GM21619 (cell line): ENCODE measurements at regions not wholly inside any gene's neighbourhood (a gene's known extent, or its start where the extent isn't known, plus 50 kb on each side); places are given as distances from the start of the nearest gene placed in this dataset.

ENCODE experiments used
- ATAC-seq: cut with Tn5 transposase; IDR thresholded peaks from one replicate; pipeline ENCODE4 v1.9.1; 2021; ENCODE audit not compliant: unreplicated experiment

DNA sequence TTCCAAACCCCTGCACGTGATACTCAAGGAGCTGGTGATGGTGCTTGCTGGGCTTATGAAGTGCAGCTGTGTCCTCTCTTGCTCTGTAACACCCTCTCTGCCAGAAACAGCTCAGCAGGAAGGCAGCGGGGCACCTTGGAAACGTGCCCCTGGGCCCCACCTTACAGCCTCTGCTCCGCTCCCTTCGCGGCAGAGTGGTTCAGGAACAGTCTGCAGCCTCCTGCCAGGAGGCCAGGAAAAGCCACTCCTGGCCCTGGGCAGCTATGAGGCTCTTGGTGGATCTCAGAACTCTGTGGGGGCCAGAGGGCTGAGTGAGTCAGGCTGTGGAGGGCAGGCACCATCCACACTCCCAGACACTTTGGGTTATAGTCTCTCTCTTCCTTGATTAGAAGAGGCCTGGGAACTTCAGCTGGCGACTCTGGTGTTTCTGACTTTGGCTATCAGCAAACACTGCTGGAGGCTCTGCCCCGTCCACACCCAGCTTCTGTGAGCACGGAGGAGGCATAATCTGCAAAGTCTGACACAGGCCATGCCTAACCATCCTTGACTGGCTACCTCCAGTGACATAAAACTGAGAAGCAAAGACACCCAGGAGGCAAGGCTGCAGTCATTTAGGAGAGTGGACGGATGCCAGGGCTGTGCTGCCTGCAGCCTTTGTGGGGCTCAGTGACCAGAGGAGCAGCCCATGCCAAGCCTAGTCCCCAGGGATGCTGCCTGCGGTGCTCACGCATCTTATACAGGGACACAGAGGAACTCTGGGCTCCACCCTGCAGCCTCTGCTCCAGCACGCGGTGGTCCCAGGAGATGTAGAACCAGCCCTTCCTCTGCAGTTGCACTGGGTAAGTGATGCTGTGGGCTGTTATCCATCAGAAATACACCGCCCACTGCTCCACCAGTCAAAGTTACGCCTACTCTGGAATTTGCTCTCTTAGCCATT, 65.3 kb downstream of the METRNL start:
- ATAC-seq: no peak

DNA sequence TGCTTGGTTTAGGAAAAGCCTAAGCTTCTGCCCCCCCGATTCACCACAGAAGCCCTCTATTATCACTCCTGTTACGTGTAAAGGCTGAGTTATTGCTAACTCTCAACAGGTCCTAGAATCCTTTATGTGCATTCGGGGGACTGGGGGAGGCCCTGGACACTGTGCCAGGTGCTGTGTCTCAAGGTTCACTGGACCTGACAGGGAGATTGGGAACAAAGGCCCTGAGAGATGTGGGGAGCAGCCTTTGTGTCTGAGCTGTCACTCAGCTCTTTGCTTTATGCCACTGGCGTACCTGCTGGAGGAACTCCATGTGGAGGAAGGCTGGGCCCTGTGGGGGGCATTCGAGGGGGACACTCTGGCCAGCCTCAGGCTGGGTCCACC, 65.9 kb downstream of the METRNL start:
- ATAC-seq: no peak

DNA sequence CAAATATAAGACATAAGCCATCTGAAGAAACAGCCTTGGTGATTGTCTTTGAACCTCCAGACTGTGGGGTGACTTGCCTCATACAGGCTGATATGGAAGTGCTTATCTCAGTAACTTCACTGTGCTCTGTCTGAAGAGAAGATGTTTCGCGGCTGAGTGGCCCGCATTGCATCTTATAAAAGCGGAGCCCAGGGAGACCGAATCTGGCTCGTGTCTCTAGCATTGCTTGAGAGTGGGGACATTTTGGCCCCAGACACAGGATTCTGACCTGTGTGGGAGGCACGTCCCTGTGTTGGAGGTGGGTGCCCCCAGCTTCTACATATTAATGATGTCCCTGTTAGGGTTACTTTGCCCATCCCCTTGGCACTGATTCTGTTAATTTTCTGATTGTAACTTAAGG, 66.4 kb downstream of the METRNL start:
- no peak for ATAC-seq

DNA sequence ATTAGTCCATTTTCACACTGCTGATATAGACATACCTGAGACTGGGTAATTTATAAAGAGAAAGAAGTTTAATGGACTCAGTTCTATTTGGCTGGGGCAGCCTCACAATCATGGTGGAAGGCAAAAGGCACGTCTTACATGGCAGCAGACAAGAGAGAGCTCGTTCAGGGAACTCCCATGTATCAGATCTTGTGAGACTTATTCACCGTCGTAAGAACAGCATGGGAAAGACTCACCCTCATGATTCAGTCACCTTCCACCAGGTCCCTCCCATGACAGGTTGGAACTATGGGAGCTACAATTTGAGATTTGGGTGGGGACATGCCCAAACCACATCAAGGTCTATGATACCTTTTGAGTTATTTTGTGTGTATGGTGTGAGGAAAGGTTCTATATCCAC, 66.9 kb downstream of the METRNL start:
- ATAC-seq: no peak

DNA sequence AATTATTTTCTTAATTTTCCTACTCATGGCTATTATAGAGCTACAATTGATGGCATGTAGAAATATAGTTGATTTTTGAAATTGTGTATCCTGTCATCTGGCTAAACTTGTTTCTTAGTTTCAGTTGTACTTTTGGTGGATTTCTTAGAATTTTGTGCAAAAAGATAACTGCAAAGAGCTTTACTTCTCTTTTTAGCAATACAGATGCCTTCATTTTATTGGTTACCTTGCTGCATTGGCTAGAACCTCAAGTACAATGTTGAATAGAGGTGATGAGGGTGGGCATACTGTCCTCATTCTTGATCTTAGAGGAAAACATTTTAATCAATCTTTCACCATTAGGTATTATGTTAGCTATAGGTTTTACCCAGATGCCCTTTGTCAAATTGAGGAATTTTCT, 67.9 kb downstream of the METRNL start:
- no peak for ATAC-seq

DNA sequence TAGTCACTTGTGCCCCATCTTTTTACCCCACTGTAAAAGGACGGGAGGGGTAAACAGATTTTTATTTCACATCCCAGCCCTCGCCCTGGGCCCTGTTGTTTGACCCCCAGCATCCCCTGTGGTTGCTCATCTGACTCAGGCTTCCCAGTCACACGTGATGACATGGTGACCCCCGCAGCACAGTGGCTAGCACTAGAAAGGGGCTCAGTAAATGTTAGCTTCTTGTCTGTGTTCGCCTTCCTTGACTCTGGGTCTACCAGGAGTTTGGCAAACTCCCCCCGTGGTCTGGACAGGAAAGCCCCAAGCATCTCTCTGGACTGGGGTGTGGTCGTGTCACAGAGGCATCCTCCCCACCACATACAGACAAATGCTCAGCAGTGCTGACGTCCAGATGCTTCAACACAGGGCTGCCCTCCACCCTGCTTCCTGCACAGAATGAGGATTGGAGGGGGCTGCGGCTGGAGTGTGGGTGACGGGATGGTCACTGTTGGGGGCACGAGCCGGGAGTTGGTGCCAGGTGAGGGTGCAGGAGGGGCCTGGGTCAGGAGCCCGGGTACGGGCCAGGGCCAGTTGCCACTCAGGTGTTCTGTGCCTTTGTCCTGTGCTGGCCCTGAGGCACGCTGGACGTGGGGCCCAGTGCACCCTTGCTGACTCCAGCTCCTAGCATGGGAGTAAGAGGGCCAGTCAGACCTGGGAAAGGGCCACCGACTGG, 69.1 kb downstream of the METRNL start:
- ATAC-seq: no peak

DNA sequence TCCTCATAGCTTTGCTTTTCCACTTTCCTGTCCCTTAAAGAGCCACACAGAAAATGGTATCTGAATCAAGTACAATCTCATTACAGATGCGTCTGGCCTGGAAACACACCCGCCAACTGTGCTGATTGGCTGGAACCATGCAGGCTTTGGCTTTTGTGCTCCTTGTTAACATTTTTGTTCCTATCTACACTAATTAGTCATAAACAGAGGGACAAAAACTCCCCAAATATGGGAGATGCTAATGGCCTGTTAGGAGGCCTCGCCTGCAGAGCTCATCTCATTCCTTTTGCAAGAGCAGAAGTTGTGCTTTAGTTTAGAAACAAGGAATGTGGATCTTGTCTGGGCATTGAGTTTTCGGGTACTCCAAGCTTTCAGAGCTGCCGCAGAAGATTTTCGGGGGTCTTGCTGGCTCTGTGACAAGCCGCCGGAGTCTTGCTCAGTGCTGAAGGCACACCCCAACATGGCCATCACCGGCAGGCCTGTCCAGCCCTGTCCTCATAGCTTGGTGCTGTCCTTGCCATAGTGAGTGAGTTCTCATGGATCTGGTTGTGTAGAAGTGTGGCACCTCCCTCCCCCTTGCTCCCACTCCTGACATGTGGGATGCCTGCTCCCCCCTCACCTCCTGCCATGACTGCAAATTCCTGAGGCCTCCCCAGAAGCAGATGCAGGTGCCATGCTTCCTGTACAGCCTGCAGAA, 69.8 kb downstream of the METRNL start:
- ATAC-seq: no peak

DNA sequence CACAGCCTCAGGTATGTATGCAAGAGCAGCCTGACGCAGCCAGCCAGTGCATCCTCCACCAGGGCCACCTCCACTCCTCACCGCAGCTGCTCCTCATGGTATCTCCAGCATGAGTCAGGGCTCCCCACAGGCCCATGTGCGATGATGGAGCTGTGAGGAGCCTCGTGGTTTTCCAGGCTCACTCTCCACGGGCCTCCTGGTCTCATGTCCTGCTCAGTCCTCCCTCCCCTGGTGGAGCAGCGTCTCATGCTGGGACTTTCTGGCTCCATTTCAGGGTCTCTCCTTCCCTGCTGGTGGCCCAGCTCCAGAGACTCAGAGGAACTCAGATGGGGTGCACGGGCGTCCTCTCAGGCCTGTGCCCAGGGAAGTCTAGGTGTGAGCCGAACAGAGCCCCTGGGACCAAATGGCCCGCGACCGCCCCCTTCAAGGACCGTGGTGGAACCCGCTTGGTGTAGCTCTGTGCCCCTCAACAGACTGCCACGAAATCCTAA, 70.4 kb downstream of the METRNL start:
- no peak for ATAC-seq

DNA sequence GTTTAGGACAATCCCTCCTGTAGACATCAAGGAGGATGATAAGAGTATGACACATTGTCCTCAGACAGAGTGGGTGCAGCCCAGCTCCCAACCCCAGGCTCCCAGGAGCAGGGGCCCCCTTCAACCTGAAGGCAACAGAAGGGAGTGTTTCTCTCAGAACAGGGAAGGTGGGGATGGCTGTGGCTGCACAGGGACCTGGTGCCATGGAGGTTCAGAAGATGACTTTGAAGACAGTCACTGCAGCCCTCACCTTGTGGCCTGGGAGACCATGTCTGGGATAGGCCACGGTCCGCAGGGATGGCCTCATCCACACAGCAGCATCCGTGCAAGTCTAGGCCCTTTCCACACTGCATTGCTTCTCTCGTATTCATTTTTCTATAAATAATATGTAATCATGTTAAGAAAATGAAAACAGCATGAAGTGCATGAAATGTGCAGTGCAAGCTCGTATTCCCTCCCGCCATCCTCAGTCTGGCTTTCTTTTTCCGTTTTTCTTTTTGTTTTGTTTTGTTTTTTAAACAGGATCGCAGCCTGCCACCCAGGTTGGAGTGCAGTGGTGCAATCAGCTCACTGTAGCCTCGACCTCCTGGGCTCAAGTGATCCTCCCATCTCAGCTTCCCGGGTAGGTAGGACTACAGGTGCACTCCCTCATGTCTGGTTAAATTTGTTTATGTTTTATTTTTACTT, 71.1 kb downstream of the METRNL start:
- no peak for ATAC-seq

DNA sequence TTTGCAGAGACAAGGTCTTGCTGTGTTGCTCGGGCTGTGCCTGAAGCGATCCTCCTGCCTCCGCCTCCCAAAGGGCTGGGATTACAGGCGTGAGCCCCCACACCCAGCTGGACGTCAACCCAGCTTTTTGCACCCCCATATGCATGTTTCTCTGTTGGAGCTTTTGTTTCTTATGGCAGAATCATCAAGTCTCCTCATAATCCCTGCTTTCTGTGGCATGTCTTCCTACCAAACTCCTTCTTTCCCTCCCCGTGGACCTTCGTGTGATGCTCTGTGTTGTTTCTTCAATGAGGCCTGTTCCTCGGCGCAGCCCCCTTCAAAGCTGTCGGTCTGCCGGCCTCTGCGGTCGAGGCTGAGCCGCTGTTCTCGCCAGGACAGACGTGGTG, 71.6 kb downstream of the METRNL start:
- no peak for ATAC-seq

DNA sequence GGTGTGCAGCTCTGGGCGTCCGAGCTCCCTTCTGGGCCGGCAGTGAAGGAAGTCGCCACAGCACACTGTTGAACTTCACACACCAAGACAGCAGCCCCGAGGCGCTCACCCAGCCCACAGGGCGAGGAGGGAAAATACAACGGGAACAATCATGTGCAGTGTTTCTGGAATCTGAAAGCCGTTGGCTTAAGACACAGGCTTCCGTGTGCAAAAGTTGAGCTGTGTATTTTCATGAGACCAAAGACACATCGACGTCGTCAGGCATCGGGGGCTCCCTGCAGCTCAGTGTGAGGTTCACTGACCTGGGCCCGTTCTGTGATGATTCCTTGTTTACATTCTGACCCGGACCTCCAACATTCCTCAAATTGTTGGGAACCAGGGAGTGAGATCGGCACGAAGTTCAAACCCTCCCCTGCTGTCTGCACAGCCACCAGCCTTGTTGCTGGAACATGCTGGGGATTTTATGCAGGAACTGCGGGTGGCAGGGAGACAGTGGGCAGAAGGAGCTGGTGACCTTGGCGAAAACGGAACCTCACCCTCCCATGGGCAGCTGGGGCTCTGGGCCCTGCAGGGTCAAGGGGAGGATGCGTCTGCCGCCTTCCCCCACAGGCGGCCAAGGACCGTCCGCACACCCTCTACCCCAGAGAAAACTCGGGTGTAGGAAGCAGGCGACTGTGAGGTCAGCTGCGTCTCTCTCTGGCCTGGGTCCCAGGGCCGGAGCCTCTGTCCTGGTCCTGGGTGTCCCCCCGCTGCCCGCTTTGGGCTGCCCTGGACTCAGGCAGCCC, 72.2 kb downstream of the METRNL start:
- no peak for ATAC-seq

DNA sequence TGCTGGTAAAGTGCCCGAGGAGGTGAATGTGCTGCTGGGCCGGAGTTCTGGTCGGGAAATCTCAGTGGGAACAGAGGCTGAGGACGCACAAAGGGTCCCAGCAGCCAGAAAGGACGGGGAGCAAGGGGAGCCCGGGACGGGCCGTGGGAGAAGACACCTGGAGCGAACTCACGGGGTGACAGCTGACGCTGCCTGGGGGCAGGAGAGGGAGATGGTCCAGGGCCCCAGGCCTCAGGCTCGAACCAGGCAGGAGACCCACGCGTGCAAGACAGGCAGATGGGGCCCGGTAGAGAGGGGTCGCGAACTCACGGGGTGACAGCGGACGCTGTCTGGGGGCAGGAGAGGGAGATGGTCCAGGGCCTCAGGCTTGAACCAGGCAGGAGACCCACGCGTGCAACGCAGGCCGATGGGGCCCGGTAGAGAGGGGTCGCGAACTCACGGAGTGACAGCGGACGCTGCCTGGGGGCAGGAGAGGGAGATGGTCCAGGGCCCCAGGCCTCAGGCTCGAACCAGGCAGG, 72.9 kb downstream of the METRNL start:
- no peak for ATAC-seq

DNA sequence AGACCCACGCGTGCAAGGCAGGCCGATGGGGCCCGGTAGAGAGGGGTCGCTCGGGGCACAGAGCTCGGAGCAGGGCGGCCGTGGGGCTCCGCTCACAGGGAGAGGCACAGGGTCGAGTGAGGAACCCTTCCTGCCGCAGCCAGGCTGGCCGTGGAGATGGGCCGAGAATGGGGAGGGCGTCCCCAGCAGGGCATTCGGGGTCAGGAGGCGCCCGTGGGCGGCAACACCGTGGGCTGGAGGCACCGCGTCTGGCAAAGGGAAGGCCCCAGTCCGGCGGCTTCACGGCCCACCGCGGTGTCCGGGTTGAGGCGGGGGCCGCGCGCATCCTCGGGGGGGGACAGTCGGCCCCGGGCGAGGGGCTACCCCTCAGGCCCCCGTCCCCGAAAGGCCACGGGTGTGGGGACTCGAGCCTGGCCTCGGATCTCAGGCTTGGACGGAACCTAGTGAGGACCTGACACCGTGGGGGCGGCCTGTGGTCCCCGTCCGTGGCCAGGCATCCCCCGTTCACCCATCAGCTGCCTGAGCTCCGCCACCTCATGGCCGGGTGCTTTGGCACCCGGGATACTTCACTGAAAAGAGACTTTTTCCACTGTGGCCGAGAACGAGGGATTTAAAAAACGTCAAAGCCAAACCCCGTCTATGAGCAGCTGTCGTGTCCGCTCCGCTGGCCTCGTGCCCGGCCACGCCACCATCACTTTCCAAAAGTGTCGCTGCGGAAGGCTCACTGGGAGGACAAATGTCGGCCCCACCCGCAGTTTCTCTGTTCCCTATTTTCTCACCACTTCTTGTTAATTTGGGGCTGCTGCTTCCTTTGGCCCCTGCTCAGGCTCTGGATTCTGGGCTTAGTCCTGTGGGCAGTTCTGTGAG, 73.6 kb downstream of the METRNL start:
- no peak for ATAC-seq

DNA sequence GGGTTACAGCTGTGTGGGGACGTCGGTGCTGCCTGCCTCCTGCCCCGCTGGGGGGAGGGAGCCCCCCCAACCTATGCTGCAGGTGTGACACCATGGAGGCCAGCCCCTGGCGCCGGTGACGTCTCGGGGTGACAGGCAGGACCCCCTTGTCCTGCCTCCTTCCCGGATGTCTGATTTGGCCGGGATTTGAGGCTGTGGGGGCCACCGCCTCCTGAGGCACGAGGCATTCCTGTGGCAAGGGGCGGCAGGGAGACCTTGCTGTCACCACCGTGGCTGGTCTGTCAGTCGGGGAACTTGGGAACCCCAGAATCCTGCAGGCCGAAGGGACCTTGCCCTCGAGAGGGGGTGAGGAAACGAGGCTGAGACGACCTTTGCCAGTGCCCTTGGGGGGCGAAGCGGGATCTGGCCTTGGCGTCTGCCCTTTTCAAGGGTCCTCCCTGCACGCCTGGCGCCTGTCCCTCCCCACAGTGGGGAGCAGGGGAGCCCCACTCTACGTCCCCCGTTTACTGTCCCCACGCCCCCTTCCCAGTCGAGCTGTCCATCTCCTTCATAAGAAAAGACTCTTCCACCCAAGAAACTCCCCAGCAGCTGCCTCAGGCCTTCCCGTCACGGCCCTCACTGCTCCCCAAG, 74.4 kb downstream of the METRNL start:
- ATAC-seq: no peak

DNA sequence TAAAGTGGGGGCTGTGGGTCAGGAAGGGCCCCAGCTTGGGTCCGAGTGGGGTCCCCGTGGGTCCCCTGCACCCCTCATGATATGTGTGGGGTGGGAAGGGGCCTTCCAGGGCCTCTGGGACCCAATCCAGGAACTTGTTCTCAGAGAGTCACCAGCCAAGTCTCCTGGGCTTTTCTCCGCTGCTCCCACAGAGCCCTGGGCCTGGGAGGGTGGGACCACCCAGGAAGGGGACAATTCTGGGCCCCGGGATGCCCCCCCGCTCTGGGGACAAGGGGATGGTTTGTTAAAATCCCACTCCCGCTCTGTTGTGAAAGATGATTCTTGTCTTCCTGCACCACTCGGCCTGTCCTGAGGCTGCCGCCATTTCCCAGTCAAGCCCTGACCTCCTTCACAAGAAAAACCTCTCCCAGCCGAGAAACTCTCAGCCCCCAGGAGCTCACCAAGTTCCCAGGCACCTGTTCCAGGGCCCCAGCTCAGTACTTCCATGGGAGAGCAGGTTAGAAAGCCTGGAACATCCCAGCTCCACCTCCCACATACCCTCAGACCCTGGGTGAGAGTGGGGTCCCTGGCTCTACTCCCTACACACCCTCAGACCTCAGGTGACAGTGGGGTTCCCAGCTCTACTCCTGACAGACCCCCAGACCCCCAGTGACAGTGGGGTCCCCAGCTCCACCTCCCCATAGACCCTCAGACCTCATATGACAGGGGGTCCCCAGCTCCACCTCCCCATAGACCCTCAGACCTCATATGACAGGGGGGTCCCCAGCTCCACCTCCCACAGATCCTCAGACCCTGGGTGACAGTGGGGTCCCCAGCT, 75.1 kb downstream of the METRNL start:
- ATAC-seq: no peak

DNA sequence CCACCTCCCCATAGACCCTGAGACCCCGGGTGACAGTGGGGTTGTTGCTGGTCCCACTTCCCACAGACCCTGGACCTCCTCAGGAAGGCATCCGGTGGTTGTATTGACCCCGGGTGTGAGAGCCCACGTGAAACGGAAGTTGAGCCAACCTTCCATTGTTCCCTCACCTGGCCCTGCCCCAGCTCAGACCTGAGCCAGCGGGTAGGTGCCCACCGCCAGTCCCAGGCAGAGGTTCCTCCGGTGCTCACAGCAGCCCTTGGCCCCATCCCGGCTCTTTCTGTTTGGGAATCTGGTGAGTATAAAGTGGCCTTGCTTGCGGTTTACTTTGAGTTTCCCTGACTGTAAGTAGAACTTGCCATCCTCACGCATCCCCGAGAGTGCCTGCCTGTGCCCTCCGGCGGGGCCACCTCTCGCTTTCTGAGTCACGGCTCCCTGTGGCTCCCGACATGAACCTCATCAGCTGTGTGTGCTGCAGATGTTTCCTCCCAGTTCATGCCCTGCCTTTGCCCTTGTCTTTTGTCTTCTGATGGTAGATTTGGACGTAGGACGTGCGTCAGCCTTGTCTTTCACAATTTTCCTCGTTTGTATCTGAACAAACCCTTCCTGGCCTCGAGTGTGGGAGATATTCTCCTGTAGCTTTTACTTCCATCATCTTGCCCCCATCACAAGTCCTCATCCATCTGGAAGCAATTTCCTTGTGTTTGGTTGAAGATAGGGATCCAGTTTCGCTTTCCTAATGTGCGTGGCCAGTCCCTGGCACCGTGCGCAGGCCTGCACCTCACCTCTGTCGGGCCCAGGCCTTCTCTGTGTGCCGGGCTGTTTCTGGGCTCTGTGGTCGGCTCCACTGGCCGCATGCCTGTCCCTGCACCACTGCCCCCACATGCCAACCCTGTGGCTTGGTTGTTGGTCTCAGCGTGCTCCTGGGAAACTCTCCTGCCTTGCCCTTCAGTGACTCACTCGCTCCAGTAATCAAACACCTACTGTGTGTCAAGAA, 76.0 kb downstream of the METRNL start:
- no peak for ATAC-seq

DNA sequence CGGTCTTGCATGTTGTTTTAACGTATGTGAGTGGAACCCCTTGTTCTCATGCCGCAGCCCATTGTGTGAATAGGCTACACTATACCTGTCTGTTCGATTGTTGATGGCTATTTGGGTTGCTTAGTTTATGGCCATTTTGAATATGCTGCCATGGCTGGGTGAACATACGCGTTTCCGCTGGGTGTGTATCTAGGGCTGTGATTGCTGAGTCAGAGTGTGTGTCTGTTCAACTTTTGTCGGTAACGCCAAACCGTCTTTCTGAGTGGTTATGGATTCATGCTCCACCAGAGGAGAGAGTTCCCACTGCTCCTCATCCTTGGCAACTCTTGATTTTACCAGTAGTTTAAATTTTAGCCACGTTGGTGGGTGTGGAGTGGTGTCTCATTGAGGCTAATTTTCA, 77.0 kb downstream of the METRNL start:
- no peak for ATAC-seq
